ENCODE measurements at regions not wholly inside any gene's neighbourhood (a gene's known extent, or its start where the extent isn't known, plus 50 kb on each side); places are given as distances from the start of the nearest gene placed in this dataset.
A peak's percentile ranks its signal among the peaks of the same experiment; 100 is the strongest.
"Not testable (repeated sequence)": the region's sequence is repeated elsewhere in the genome, so short reads cannot be mapped to it uniquely, and the experiment has no call there.

DNA sequence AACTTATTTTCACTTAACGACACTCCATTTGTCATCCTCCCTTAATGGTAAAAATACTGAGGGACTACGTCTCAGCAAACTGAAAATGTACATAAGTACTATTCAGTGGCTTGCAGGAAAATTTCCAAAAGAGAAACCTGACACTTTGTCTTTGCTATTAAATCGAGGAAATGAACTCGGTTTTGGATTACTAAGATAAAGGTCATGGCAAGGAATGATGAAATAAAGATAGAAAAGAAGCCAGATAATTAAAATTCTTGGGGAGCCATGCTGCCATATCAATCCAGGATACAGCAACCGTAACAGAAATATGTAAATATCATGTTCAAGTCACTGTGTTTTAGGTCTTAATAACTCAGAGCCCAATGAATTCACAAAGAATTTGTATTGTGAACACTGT, 647.8 kb downstream of the CDH9 start:
- no peak for DNase-seq (ENCODE audit: low spot score)

- no peak for DNase-seq (ENCODE audit: low spot score)
These were observed 649.4 kb downstream of the CDH9 start for GRCh38 chr5:26388976-26389375.

DNA sequence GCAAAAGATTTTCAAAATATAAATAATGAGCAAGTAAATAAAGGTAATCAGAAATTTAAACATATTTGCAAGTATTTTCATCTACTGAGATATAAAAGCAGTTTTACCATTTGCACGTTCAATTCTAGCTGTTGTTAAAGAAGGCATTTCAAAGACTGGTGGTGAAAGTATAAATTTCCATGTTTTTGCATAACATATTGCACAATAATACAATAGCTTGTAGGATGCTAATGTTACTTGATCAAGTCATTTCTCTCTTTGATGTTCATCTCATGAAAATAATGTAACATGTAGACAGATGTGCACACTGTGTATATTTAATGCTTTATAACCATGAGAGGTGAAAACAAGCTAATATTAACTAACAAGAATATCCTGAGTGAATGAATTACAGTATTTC, 651.9 kb downstream of the CDH9 start:
- DNase-seq (ENCODE audit: low spot score) = no peak

- not testable (repeated sequence) for DNase-seq (ENCODE audit: low spot score)
These were observed 673.8 kb downstream of the CDH9 start for GRCh38 chr5:26364624-26365023.

GRCh38 chr5:26343801-26344325, 694.5 kb downstream of the CDH9 start:
- DNase-seq (ENCODE audit: low spot score) = no peak

- no peak for DNase-seq (ENCODE audit: low spot score)
These were observed 698.8 kb downstream of the CDH9 start for GRCh38 chr5:26339576-26339975.

- DNase-seq (ENCODE audit: low spot score) = peak; percentile 5
These were observed 708.7 kb downstream of the CDH9 start for GRCh38 chr5:26329562-26330189.

DNA sequence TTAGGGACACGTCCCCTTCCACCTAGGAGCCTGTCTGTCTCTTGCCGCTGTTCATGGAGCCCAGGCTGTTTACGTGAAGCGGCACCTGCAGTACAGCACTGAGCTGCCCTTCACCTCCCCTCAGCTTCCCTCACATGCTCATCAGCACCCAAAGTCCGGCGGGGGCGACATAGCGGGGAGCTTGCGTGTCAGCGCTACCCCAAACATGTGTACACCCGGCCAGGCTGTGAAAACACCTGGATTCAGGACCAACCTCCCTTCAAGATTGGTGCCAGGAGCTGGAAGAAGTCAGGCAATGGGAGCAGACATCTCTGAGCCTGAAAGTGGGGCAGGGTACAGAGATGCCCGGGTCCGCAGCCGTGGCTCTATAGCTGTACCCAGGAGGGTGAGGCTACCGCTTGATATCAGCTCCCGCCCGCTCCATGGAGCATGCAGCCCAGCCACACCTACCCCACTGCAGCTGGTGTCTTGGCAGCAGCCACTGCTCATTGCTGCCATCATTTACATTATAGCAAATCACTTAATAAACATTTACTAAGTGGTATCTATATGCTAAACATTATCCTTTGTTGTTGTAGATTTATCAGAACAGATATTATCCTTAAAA, 712.1 kb downstream of the CDH9 start:
- DNase-seq (ENCODE audit: low spot score) = no peak

- DNase-seq (ENCODE audit: low spot score) = not testable (repeated sequence)
These were observed 713.0 kb downstream of the CDH9 start for GRCh38 chr5:26325432-26325831.

DNA sequence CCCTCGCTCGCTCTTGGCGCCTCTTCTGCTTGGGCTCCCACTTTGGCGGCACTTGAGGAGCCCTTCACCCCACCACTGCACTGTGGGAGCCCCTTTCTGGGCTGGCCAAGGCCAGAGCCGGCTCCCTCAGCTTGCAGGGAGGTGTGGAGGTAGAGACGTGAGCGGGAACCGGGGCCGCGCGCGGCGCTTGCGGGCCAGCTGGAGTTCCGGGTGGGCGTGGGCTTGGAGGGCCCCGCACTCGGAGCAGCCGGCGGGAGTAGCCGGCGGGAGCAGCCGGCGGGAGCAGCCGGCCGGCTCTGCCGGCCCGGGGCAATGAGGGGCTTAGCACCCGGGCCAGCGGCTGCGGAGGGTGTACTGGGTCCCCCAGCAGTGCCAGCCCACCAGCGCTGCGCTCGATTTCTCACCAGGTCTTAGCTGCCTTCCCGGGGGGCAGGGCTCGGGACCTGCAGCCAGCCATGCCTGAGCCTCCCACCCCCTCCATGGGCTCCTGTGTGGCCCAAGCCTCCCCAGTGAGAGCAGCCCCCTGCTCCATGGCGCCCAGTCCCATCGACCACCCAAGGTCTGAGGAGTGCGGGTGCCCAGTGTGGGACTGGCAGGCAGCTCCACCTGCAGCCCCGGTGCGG, 714.0 kb downstream of the CDH9 start:
- not testable (repeated sequence) for DNase-seq (ENCODE audit: low spot score)

GRCh38 chr5:26323794-26324193, 714.6 kb downstream of the CDH9 start:
- DNase-seq (ENCODE audit: low spot score) = no peak

DNA sequence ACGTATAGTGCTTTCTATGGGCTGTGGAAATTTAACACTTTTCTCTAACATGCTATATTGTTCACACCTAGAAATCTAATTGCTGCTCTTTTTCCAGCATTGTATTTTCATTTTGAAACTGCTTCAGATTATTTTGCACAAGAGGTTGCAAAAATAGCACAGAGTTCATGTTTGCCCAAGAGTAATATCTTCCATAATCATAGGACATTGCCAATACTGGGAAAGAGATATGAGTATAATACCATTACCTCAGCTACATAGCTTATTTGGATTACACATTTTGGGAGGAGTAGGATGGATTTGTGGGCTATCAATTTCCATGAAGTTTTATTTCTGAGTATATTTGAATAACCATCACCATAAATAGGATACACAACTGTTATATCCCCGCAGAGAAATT, 717.1 kb downstream of the CDH9 start:
- no peak for DNase-seq (ENCODE audit: low spot score)

DNA sequence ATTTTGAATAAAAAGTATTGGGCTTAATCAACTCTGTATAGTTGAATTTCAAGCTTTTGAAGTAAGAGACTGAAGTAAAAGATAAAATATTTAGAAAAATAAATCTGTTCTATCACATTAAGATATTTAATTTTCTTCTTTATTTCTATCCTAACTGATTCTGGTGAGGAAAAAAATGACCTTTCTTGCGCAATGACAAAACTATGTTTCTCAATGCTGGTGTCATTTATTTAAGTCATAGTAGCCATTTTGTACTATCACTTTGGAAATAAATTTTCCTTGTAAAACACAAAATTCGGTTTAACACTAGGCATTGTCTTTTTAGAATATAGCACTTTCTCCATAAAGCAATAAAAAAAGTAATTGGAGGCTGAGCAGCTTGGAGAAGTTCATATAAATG, 728.0 kb downstream of the CDH9 start:
- no peak for DNase-seq (ENCODE audit: low spot score)

DNA sequence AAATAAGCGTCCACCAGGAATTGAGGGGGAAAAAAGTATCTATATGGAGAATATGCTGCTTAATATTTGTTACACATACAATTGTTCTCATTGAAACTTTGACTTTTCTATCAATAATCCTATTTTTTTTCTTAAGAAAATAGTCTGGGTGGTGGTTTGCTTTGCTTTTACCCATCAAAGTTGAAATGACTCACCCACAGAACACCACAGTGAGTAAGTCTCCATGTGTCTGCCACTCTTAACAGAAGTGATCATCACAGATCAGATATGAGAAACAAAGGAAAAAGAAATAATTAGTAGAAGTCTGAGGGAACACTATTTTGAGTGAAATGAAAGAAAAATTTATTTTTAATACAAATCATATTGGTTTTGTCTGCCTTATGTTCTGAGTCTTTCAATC, 742.8 kb downstream of the CDH9 start:
- no peak for DNase-seq (ENCODE audit: low spot score)

GRCh38 chr5:26282190-26282589, 756.2 kb downstream of the CDH9 start:
- DNase-seq (ENCODE audit: low spot score) = no peak

DNA sequence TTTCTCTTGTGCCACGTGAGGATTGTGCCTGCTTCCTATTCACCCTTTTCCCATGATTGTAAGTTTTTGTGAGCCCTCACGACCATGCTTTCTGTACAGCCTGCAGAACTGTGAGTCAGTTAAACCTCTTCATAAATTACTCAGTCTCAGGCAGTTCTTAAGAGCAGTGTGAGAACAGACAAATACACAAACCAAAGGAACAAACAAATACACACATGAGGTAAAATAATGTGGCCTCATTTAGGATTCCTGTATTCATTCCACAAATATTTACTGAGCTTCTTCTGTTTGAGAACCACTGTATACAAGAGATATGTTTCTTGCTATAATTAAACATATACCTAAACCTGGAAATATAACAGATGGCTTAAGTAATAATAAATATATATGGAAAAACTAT, 760.3 kb downstream of the CDH9 start:
- no peak for DNase-seq (ENCODE audit: low spot score)

DNA sequence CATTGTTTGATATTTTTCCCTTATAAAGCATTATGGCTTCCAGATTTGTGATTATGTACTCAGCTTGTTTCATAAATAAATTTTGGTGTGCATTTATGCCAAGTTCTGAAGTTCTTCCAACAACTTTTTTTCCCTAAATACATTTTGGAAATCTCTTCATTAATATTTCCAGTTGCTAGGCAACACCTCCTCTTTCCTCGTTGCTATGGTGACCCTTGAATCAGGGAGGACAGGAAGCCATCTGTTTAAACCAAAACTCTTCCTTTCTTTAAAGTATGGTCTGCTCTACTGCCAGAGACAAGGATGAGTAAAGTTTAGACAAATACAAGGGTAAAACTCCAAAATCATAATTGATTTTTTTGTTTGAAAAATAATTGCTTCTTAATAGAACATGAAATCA, 779.3 kb downstream of the CDH9 start:
- no peak for DNase-seq (ENCODE audit: low spot score)

GRCh38 chr5:26245321-26245720, 793.1 kb downstream of the CDH9 start:
- no peak for DNase-seq (ENCODE audit: low spot score)

GRCh38 chr5:26239588-26239987, 798.8 kb downstream of the CDH9 start:
- no peak for DNase-seq (ENCODE audit: low spot score)

DNA sequence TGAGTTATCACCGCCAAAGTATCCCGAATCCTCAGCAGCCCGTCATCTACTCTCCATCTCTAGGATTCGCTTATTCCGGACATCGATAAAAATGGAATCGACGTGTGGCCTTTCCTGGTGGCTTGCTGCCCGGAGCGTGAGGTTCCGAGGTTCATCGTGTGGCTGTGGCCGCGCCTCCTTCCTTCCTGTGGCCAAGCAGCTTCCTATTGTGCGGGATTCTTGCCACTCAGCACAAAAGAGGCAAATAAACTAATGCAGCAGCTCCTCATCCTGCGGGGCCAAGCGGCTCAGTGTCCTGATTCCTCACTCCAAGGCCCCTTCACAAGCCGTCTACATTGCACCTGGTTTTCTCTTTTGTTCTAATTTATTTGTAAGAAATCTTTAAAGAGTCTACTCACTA, 800.9 kb downstream of the CDH9 start:
- no peak for DNase-seq (ENCODE audit: low spot score)

DNA sequence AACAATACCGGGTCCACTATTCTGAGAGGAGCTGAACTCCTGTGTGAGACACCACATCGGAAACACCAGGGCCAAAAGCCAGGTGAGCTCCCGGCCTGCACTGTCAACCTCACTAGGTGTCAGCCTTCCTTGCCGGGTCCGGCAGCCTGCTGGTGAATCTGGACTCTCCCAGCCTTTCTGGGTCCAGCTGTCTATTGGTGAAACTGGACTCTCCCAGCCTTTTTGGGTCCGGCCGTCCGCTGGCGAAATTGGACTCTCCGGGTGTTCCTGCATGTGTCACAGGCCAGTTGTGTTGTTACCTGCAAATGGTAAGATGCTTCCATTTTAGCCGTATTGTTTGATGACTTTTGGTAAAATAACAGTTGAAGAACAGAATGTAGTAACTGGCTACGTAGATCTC, 801.5 kb downstream of the CDH9 start:
- DNase-seq (ENCODE audit: low spot score) = no peak

- no peak for DNase-seq (ENCODE audit: low spot score)
These were observed 805.7 kb downstream of the CDH9 start for GRCh38 chr5:26232706-26233105.

- no peak for DNase-seq (ENCODE audit: low spot score)
These were observed 807.1 kb downstream of the CDH9 start for GRCh38 chr5:26231316-26231715.

- DNase-seq (ENCODE audit: low spot score) = no peak
These were observed 808.5 kb downstream of the CDH9 start for GRCh38 chr5:26229848-26230247.
